DOHH2 (cell line): ENCODE measurements at regions not wholly inside any gene's neighbourhood (a gene's known extent, or its start where the extent isn't known, plus 50 kb on each side); places are given as distances from the start of the nearest gene placed in this dataset.

ENCODE experiments used
- CTCF ChIP-seq: fragments of 200-600 bp; sonication (generic); IDR thresholded peaks from one replicate; pipeline ENCODE4 v1.5.1; 2014; ENCODE audit warnings: antibody characterized with exemption, mild to moderate bottlenecking, low read depth, low read length; ENCODE audit not compliant: poor library complexity, severe bottlenecking
- EZH2phosphoT487 ChIP-seq: fragments of 200-600 bp; sonication (generic); IDR thresholded peaks from 2 replicates; pipeline ENCODE4 v1.6.1; 2017; ENCODE audit warnings: borderline replicate concordance, mild to moderate bottlenecking, antibody characterized with exemption, low read length, moderate library complexity, mixed read lengths

GRCh38 chr11:109750964-109751363, 329.0 kb downstream of the C11orf87 start:
- TF ChIP-seq CTCF: no peak
- TF ChIP-seq EZH2phosphoT487: no peak
